Common myeloid progenitor, CD34-positive (primary cell): ENCODE measurements at regions not wholly inside any gene's neighbourhood (a gene's known extent, or its start where the extent isn't known, plus 50 kb on each side); places are given as distances from the start of the nearest gene placed in this dataset.

Experiments used
- CTCF ChIA-PET: fragments of 350-600 bp; sonication (Branson Sonifier 250); formaldehyde crosslinking; loops from one replicate; lab custom pipeline; 2021; ENCODE audit warnings: antibody characterized with exemption; lab: Charles Lee
- POLR2A ChIA-PET: fragments of 350-600 bp; sonication (Branson Sonifier 250); formaldehyde crosslinking; loops from one replicate; lab custom pipeline; 2021; ENCODE audit warnings: antibody characterized with exemption; lab: Charles Lee
- DNase-seq, 3 donors: peaks; one replicate each; pipeline versions ENCODE4 v3.0.0 to v3.0.0-alpha.2; 2013
- H3K27ac ChIP-seq, 2 experiments: 1 replicate in 1 of 2; 2 replicates in 1 of 2; pipeline ENCODE4 v1.7.0; 2013; ENCODE audit warnings: inconsistent platforms in 2 of 2, low read length in 2 of 2, mild to moderate bottlenecking in 2 of 2, low read depth in 1 of 2, moderate library complexity in 1 of 2; ENCODE audit not compliant: severe bottlenecking in 2 of 2, insufficient read depth in 1 of 2, poor library complexity in 1 of 2
- H3K27me3 ChIP-seq, 5 experiments: replicated peaks in 2 of 5; 1 replicate in 3 of 5; 2 replicates in 2 of 5; pipeline versions ENCODE4 v1.6.1 to v1.7.0; 2013; ENCODE audit warnings: low read length in 4 of 5, mild to moderate bottlenecking in 2 of 5, moderate library complexity in 2 of 5, inconsistent platforms in 1 of 5; ENCODE audit not compliant: insufficient read depth in 5 of 5, control insufficient read depth in 4 of 5
- H3K36me3 ChIP-seq, 4 experiments: 1 replicate in 2 of 4; 2 replicates in 2 of 4; pipeline versions ENCODE4 v1.6.1 to v1.7.0; 2013; ENCODE audit warnings: low read length in 3 of 4, control low read depth in 1 of 4, mild to moderate bottlenecking in 1 of 4; ENCODE audit not compliant: control insufficient read depth in 4 of 4, insufficient read depth in 4 of 4
- H3K4me1 ChIP-seq, 4 experiments: 1 replicate in 3 of 4; 2 replicates in 1 of 4; pipeline versions ENCODE4 v1.6.1 to v1.7.1; 2013; ENCODE audit warnings: low read length in 3 of 4, mild to moderate bottlenecking in 3 of 4, control low read depth in 1 of 4, inconsistent platforms in 1 of 4, moderate library complexity in 1 of 4; ENCODE audit not compliant: control insufficient read depth in 4 of 4, insufficient read depth in 4 of 4; ENCODE audit errors: control extremely low read depth in 1 of 4
- H3K4me3 ChIP-seq, 7 experiments: 1 replicate in 4 of 7; 2 replicates in 3 of 7; pipeline versions ENCODE4 v1.5.1 to v1.7.0; 2013; ENCODE audit warnings: mild to moderate bottlenecking in 7 of 7, low read length in 6 of 7, moderate library complexity in 6 of 7, inconsistent platforms in 2 of 7, low read depth in 2 of 7, control low read depth in 1 of 7; ENCODE audit not compliant: insufficient read depth in 4 of 7, control insufficient read depth in 1 of 7; ENCODE audit errors: extremely low read depth in 1 of 7
- H3K9me3 ChIP-seq, 5 experiments: 1 replicate in 4 of 5; 2 replicates in 1 of 5; pipeline versions ENCODE4 v1.6.1 to v1.7.1; 2013; ENCODE audit warnings: low read length in 4 of 5, mild to moderate bottlenecking in 2 of 5, inconsistent platforms in 1 of 5, low read depth in 1 of 5, moderate library complexity in 1 of 5; ENCODE audit not compliant: control insufficient read depth in 4 of 5, insufficient read depth in 2 of 5; ENCODE audit errors: control extremely low read depth in 1 of 5
- WGBS: methylation state at CpG from one replicate; pipeline ENCODE4 v1.1.5; 2013; ENCODE audit not compliant: insufficient coverage; 5-methylcytosine and 5-hydroxymethylcytosine counted together

DNA sequence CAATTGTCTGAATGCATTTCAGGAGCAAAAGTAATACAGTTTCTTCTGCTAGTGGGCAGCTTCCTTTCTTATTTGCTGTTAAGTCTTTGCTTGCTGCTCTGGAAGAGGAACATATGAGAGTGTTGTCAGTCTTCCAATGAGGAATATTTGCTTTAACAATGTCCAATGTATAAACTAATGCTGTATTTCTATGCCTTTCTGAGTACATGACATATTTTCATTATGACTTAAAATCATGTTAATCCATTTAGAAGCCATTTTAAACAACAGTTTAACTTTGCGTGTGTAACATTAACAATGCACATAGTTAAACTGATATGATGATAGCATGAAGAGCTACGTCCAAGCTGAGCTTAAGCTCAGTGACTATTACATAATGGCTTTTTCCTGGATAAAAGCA is 933.4 kb upstream of the GHITM start:
- no peak for DNase-seq
- H3K9me3 ChIP-seq, result no peaks in the 10 kb centered on the region
- POLR2A ChIA-PET, result no interaction called here
- H3K4me1 ChIP-seq, result no peaks in the 10 kb centered on the region
- WGBS, result no CpG with 5 or more reads among the region's 2 CpGs
- no peaks in the 10 kb centered on the region for H3K36me3 ChIP-seq
- H3K27me3 ChIP-seq, result no peaks in the 10 kb centered on the region
- no peak overlapping the region for H3K4me3 ChIP-seq
- CTCF ChIA-PET, result no interaction called here
- no peak overlapping the region for H3K27ac ChIP-seq

DNA sequence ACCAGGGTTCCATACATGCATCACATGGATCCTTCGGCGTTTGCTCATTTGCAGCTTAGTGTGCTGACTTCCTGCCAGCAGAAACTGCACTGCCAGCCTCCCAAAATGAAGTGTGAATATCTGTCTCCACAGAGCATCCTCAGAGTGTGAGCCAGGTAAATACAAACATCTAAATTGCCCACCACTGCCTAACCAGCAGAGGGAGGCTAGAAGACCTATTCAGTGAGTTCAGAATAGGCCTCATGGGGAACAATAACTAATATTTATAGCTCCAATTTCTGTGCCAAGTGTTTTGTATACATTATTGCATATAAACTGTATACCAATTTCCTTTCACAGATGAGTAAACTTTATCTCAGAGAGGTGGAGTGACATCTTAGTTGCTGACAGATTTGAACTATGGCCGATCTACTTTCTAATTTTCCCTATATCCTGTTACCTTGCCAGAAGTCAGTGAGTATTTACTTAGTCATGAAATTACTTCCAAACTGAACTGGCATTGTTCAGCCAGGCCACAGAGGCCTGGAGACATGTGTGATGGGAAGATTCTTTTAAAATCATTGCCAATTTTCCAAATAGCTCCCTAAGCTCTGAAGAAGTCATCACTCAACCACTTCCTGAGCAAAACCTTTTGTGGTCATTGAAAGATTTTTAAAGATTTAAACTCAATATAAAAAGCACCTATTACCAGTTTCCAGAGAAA is 926.5 kb upstream of the GHITM start:
- H3K4me3 ChIP-seq, result no peak overlapping the region
- CTCF ChIA-PET, result no interaction called here
- H3K4me1 ChIP-seq, result no peaks in the 10 kb centered on the region
- no peaks in the 10 kb centered on the region for H3K36me3 ChIP-seq
- no peaks in the 10 kb centered on the region for H3K9me3 ChIP-seq
- no peak for DNase-seq
- no peak overlapping the region for H3K27ac ChIP-seq
- POLR2A ChIA-PET, result no interaction called here
- no peaks in the 10 kb centered on the region for H3K27me3 ChIP-seq
- 100% methylated on average over 3 of the region's 3 CpGs for WGBS

DNA sequence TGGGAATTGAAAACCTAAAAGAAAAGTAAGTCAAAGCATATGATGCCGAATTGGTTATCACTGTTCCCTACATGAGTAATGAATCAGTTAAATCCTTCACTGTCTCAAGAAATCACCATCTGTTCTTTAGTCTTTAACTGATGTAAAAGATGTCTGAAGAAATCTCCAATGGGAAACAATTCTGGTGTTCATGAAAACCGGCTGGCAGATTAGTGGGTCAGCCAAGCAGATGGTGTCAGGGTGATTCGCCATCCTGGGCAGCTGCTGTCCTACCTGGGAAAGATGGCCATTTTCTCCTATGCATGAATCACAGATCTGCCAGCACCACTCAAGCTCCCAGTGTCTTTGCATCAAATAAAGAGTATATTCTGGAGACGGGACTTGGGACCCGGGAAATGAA is 925.2 kb upstream of the GHITM start:
- Histone ChIP-seq H3K9me3 (no peaks in the 10 kb centered on the region), H3K36me3 (no peaks in the 10 kb centered on the region), H3K27me3 (no peaks in the 10 kb centered on the region), H3K4me3 (no peak overlapping the region), H3K27ac (no peak overlapping the region), H3K4me1 (no peaks in the 10 kb centered on the region)
- ChIA-PET CTCF (no interaction called here), POLR2A (no interaction called here)
- WGBS, result 88% methylated on average over 4 of the region's 5 CpGs
- DNase-seq, result no peak

DNA sequence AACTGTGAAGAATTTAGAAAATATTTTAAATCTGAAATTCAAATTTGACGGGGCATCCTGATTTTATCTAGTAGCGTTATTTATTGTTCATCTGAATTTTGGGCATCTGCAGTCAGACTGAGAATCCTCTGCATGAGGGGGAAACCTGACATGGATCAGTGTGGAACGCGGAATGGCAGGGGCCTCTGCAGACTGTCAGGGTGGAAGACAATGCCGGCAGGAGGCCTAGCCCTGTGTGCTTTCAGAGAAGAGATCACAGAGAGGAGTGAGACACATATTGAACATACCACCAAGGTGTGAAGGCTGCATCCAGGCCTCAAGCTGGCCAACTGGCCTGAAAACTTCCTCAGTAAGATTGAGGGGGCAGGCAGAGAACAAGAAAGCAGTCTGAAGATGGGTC is 921.1 kb upstream of the GHITM start:
- POLR2A ChIA-PET, result no interaction called here
- CTCF ChIA-PET, result no interaction called here
- 97% methylated on average over 5 of the region's 5 CpGs for WGBS
- Histone ChIP-seq H3K27me3 (no peaks in the 10 kb centered on the region), H3K27ac (no peak overlapping the region), H3K4me1 (no peaks in the 10 kb centered on the region), H3K9me3 (no peaks in the 10 kb centered on the region), H3K36me3 (no peaks in the 10 kb centered on the region), H3K4me3 (no peak overlapping the region)
- DNase-seq, result no peak

DNA sequence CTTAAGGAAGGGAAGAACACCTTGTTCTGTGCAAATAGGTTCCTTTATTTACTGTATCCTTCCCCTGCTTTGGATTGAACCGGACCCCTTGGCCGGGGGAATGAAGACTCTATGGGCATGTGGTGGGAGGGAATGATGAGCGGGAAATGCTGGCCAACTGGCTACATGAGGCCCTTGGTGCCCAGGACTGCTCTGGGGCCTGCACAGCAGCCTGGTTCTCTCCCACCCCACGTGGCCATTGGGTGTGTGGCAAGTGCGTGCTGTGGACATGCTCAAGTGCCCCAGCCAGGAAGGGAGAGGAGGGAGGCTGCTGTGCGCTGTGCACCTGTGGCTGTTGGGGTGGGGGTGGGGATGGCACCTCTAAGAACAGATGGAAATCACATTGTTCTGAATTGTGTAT is 917.0 kb upstream of the GHITM start:
- no peak overlapping the region for H3K27ac ChIP-seq
- 100% methylated on average over 2 of the region's 6 CpGs for WGBS
- no peaks in the 10 kb centered on the region for H3K36me3 ChIP-seq
- DNase-seq, result no peak
- H3K4me3 ChIP-seq, result no peak overlapping the region
- H3K9me3 ChIP-seq, result no peaks in the 10 kb centered on the region
- ChIA-PET POLR2A (no interaction called here), CTCF (no interaction called here)
- no peaks in the 10 kb centered on the region for H3K27me3 ChIP-seq
- H3K4me1 ChIP-seq, result no peaks in the 10 kb centered on the region

DNA sequence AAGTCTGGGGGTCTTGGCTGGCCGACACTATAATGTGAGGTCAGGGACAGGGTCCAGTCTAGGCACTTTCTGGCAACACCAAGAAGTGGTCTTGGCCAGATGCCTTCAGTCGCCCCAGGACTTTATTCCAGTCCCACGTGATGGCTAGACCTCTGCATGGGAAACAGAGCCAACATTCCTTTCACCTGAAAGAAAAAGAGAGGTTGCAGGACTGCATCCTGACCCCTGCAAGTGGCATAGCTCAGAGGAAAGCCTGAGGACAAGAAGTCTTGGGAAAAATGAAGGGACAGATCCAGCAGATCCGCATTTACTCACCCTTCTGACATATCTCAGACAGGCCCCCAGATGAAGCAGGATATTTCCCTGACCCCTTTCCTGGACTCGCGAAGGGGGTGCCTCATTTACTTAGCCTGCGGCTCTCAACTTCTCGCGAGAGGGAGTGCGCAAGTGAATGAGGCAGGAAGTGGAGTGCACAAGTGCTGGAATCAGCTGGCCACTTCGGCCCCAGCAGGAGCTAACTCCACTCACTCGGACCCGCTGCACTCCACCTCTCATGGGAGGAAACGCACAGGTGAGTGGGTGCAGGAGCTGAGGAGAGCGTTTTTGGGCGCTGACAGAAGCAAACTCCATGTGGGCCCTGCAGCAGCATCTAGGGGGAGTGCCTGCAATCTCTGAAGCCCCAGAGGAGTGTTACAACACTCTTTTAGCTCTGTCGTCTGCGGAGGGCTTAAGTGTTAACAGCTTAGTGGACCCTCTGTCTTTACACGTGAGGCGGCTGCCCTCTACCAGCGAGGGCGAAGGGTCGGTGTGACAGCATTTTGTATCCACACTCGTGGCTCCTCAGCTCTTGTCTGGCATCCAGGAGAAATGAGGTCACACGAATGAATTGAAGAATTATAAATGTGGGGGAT is 916.2 kb upstream of the GHITM start:
- H3K4me1 ChIP-seq, result no peaks in the 10 kb centered on the region
- no peaks in the 10 kb centered on the region for H3K27me3 ChIP-seq
- H3K36me3 ChIP-seq, result no peaks in the 10 kb centered on the region
- ChIA-PET CTCF (no interaction called here), POLR2A (no interaction called here)
- H3K27ac ChIP-seq, result no peak overlapping the region
- H3K4me3 ChIP-seq, result no peak overlapping the region
- no peak for DNase-seq
- 90% methylated on average over 24 of the region's 25 CpGs for WGBS
- no peaks in the 10 kb centered on the region for H3K9me3 ChIP-seq

DNA sequence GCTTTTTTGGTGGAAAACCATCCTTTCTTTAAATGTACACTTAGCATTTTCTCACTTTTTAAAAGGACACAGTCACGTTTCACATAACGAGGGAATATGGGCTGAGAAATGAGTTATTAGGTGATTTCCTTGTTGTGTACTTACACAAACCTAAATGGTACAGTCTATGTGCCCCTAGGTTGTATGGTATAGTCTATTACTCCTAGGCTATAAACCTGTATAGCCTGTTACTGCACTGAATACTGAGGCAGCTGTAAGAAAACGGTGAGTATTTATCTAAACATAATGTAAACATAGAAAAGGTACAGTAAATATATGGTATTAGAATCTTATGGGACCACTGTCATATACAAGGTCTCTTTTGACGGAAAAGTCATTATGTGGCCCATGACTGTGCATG is 913.5 kb upstream of the GHITM start:
- H3K36me3 ChIP-seq, result no peaks in the 10 kb centered on the region
- no peak overlapping the region for H3K4me3 ChIP-seq
- peaks cover 0 to 2% (median 0%) of the 10 kb centered on the region in 5 experiments for H3K9me3 ChIP-seq
- no peaks in the 10 kb centered on the region for H3K4me1 ChIP-seq
- ChIA-PET CTCF (no interaction called here), POLR2A (no interaction called here)
- no peak for DNase-seq
- WGBS, result no CpG with 5 or more reads among the region's 4 CpGs
- no peaks in the 10 kb centered on the region for H3K27me3 ChIP-seq
- no peak overlapping the region for H3K27ac ChIP-seq
